Stimulated activated CD4-positive, alpha-beta T cell treated with anti-CD3 and anti-CD28 coated beads, Interleukin-2, amount 100 ng/mL, for 4 hours (primary cell): ENCODE measurements at regions not wholly inside any gene's neighbourhood (a gene's known extent, or its start where the extent isn't known, plus 50 kb on each side); places are given as distances from the start of the nearest gene placed in this dataset.

Source experiments
- DNase-seq: peaks from one replicate; pipeline ENCODE4 v3.0.0-alpha.2; 2020; ENCODE audit warnings: low read depth

- DNase-seq = no peak
These were observed 279.0 kb upstream of the RTL1 start for GRCh38 chr14:101182476-101182875.

DNA sequence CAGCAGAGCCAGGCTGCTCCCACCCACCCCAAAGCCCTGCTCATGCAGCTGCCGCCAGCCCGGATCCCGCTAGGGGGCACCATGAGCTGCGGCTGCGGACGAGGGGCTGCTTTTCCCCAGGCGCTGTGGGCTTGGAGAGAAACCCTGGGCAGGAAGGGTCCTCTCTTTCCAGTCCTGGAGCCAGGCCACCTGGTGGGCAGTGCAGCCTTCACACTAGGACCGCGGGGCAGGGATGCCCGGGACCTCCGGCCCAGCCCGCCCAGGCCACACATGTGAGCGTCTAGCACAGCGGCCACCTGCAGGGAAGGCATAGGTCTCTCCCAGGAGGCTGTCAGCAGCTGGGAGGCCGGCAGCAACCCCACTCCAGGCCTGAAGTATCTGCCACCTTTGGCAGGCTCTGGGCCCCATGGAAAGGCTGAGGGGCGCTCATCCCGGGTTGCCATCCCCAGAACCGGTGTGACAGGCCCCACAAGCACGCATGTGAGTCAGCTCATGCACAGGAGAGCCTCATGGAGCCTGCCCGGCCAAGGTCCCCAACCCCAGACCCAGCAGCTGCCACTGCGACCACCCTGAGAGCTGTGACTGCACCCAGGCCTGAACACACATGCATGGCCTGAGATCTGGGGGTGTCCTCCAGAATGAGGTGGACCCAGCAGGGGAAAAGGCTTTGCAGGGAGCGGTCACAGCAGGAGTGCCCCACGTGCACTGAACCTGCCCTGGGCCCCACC lies 280.0 kb upstream of the RTL1 start:
- no peak for DNase-seq

- no peak for DNase-seq
These were observed 280.6 kb upstream of the RTL1 start for GRCh38 chr14:101184104-101184455.

GRCh38 chr14:101184572-101184971 lies 281.1 kb upstream of the RTL1 start:
- DNase-seq = no peak

DNA sequence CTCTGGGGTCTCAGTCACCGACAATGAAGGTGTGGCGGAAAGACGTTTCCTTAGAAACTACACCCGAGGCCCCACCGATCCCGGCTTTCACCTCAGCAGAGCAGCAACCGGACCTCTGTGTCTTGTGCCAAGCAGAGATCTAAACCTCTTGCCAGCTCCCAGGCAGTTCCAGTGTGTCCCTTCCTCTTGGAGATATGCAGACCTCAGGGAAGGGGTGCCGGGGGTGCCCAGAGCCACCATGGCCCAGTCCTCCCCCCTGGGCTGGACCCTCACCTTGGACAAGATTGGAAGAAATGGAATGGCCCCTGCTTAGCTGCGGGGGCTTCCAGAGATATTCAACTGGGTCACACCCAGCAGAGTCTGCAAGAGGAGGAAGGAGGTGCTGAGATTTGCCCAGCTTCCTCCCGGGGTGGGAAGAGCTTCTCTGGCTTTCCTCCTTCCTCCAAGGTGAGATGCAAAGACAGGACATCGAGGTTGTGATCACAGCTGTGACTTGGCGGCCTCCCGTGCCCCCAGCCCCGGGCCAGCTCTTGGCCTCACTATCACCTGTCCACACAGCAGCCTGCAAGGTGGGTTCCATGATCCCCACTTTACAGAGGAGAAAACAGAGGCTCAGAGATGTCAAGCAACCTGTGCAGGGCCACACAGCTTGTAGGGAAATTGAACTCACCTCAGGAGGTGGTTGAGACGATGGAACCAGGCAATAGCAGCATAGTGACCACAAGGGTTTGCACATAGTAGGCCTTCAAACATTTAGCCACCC lies 281.7 kb upstream of the RTL1 start:
- no peak for DNase-seq

DNA sequence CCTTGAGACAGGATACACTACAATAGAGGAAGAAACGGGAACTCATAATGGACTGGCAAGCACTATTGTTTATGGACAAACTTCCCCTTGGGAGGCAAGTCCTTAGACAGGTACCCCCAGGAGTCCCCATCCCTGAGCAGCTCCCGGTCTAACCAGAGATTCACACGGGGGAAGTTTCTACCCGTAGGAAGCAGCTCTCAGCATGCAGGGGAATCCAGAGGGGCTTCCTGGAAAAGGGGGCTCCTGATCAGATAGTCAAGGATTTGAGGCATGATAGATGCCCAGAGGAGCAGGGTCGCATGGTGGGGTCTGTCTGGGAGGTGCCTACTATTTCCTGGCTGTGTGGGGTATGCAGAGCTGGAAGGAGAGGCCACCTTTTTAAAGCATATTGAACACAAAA lies 282.4 kb upstream of the RTL1 start:
- no peak for DNase-seq

- DNase-seq = no peak
These were observed 283.0 kb upstream of the RTL1 start for GRCh38 chr14:101186544-101186943.

DNA sequence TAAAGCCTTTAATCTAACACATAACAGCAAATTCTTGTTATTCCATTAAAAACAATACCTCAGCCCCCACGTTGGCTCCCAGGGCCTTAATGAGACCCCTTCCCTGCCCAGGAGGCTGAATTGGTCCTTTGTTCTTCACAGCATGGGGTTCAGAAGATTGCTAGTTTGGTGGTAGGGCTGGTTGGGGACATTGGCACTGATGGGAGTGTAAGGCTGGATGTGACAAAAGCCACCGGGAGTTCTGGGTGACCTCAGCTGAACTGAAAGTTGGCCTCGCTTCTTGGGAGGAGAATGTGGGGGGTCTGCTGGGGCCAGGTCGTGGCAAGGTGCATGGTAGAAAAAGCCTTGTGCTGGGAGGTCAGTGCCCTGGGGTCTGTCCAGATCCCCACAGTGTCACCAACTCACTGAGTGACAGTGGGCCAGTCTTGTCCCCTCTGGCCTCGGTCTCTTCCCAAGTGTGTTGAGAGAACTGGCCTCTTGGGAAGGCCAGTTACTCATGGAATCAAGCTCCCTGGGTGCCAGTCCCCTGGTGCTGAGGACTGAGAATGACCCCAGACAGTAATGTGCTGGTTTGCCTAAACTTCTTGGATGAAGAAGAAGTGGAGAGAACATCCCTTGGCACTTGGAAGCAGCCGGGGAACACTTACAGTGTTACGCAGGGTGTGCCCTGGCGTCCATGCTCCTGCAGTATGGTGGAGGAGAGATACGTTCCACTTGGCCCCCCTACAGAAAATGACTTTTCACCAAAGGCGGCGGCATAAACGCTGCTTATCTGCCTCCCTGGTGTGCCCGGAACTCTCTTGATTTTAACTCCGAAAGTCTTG lies 283.7 kb upstream of the RTL1 start:
- DNase-seq = no peak

DNA sequence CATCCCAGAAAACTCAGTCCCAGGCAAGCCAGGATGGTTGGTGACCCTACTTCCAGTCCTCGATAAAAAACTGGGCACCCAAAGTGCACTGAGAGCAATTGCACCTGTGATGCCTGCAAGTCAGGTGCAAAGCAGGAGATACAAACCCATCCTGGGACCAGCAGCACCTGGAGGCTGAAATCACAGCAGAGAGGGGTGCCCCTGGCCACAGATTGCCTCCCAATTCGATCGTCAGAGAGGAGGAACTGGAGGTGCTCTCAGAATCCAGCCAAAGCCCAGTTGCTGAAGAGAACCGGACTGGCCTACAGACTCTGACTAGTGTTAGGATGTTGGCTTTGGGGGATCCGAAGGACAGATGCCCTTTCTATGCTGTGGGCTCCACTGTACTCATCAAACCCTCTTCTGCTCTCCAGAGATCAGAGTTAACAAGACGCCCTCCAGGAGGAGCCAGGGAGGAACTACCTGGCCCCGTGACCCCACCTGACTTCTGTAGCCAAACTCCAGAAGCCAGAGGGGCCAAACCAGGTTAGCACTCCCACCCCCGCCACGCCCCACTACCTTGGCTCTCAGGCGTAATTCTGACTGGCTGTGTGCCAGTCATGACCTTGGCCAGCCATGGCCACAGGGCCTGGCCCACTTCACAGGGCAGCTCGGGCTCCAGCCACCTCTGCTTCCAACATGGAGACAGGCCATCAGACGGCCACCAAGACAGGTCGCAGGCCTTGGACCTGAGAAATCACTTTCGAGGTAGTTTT lies 284.5 kb upstream of the RTL1 start:
- DNase-seq = no peak

- no peak for DNase-seq
These were observed 285.0 kb upstream of the RTL1 start for GRCh38 chr14:101188571-101188915.

DNA sequence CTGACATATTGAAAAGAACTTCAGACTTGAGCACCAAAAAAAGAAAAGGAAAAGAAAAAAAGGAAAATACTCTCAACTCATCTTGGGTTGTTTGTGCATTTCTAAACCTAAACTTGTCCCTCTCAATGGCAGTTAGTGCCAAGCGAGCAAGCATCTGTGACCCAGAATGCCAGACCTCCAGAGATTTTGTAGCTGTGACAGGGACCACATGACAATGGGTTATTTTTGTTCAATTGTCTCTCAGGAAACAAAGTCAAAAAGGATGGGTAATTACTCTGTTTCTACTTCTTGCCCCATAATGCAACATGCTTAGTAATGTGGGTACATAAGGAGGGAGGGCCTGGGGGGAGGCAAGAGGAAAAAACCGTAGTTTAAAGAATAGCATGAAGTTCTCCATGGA lies 285.7 kb upstream of the RTL1 start:
- no peak for DNase-seq

- DNase-seq = no peak
These were observed 286.5 kb upstream of the RTL1 start for GRCh38 chr14:101189962-101190560.

DNA sequence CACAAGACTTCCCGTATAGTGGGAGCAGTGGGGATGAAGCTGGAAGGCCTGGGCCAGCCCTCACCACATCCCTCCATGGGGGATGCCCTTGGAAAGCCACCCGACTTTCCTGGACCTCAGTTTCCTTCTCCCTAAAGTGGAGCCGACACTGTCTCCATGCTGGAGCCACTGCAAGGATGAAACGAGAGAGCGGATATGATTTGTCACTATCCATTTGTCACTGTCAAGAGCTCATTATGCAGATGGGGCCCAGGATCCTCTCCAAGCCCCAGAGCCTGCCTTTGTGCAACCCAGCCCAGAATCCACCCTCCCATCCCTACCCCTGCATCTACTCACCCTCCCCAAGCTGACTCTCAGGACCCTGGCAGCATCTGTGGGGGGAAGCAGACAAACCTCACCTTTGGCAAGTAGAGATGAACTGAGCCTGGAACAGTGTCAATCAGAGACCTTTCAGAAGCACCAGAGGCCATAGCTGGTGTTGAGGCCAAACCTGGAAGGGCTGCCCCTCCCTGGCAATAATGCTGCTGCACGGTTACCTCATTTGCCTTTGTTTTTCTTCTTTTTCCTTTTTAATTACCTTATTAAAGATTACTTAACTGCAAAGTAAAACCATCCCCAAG lies 287.7 kb upstream of the RTL1 start:
- DNase-seq = no peak

DNA sequence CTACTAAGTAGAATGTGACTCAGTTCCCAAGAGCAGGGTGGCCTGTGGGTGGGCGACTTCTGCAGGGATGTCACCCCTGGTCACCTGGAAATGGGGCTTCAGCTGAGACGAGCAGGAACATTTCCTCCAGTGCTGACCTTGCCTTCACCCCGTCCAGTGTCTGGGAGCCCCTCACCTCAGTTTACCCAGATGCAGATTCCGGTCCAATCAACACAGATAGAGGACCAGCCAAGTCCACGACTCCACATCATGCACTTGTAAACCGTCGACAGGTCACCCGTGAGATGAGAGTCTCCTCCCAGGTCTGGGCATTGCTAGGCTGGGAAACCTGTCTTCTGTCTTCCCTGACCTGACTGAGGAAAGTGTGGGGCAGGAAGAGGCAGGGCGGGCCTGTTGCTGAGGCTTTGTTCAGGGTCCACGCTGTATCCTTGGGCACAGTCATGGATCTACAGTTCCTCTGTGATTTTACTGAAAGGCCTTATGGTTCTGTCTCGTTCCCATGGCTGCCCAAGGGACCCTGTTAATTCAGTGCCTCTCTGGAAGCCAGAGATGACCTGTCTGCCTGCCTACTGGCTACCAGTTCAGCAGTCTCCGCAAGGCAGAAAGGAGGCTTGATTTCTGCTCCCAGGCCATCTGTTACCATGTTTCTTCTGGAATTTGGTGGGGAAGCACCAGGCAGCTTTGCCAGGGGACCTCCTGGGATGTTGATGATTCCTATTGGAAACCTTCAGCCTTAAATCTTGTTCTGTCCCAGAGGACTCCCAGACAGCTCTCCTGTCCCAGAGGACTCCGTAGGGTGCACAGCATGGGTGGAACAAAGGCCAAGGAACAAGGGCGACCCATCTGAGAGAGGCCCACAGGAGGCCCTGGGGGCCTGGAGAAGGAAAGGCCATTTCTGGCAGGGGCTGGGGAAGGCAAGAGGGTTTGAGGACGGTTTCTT lies 288.5 kb upstream of the RTL1 start:
- DNase-seq = no peak

- no peak for DNase-seq
These were observed 289.1 kb upstream of the RTL1 start for GRCh38 chr14:101192661-101193000.

GRCh38 chr14:101193106-101193844 lies 289.8 kb upstream of the RTL1 start:
- no peak for DNase-seq

GRCh38 chr14:101193845-101194372 lies 290.4 kb upstream of the RTL1 start:
- DNase-seq = no peak

DNA sequence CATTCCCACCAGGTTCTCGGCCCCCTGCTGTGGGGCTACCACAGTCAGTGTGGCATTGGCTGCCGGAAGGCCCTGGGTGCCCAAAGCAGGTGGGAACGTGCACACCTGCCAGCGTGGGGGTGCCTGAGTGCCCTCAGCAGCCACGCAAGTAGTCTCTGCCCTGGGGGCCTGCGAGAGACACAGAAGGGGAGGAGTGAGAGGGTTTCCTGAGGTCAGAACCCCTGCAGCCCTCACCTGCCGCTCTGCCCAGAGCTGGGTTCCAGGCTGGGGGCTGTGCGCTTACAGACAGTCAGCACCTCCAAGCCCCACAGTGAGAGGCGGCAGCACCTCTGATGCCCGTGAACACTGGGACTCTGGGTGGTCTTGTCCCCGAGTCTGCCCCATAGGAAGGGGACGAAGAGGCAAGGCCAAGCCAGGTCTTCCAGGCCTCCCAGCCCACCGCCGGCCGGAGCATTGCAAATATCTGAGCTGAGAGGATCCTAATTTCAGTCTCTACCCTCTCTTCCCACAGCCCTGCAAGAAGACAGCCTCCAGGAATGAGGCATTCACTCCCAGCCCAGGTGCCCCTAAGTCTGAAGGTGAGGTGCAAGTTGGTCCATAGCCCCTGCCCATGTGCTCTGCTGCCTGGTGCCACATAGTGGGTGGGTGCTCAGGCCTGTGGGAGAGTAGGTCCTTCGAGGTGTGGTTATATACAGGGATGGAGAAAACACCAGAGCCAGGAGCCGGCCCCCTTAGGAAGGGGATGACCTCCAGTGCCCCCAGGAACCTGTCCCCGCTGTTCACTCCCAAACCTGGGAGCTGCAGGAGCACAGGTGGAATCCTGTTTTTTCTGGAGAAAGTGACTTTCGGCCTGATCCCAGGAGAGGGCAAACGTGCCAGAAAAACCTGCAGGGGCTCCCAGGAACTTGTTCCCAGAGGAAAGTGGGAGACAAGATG lies 291.1 kb upstream of the RTL1 start:
- DNase-seq = no peak
